ENCODE measurements at regions not wholly inside any gene's neighbourhood (a gene's known extent, or its start where the extent isn't known, plus 50 kb on each side); places are given as distances from the start of the nearest gene placed in this dataset.

GRCh38 chr16:5891296-5891695, 793.7 kb upstream of the EEF2KMT start:
- Histone ChIP-seq H3K27ac (no peak overlapping the region), H3K36me3 (no peaks in the 10 kb centered on the region), H3K9me3 (no peaks in the 10 kb centered on the region), H3K4me1 (no peaks in the 10 kb centered on the region), H3K4me3 (no peak overlapping the region), H3K27me3 (no peaks in the 10 kb centered on the region)
- DNase-seq = no peak
- no peak for TF ChIP-seq POLR2A (IDR thresholded peaks at IDR 0.05)

GRCh38 chr16:5885521-5885920, 787.9 kb upstream of the EEF2KMT start:
- Histone ChIP-seq H3K9me3 (no peaks in the 10 kb centered on the region), H3K4me1 (no peaks in the 10 kb centered on the region), H3K27me3 (no peaks in the 10 kb centered on the region), H3K36me3 (no peaks in the 10 kb centered on the region), H3K4me3 (no peak overlapping the region), H3K27ac (no peak overlapping the region)
- DNase-seq = no peak
- no peak for TF ChIP-seq CTCF (IDR thresholded peaks at IDR 0.05)
- TF ChIP-seq POLR2A (IDR thresholded peaks at IDR 0.05) = no peak

GRCh38 chr16:5884996-5885395, 787.4 kb upstream of the EEF2KMT start:
- H3K4me1 ChIP-seq = no peaks in the 10 kb centered on the region
- no peaks in the 10 kb centered on the region for H3K27me3 ChIP-seq
- no peaks in the 10 kb centered on the region for H3K9me3 ChIP-seq
- no peak overlapping the region for H3K27ac ChIP-seq
- H3K4me3 ChIP-seq = no peak overlapping the region
- TF ChIP-seq CTCF (IDR thresholded peaks at IDR 0.05) = no peak
- TF ChIP-seq POLR2A (IDR thresholded peaks at IDR 0.05) = no peak
- no peaks in the 10 kb centered on the region for H3K36me3 ChIP-seq
- no peak for DNase-seq

GRCh38 chr16:5884339-5884738, 786.7 kb upstream of the EEF2KMT start:
- TF ChIP-seq POLR2A (IDR thresholded peaks at IDR 0.05) = no peak
- no peak for TF ChIP-seq CTCF (IDR thresholded peaks at IDR 0.05)
- H3K36me3 ChIP-seq = no peaks in the 10 kb centered on the region
- H3K4me3 ChIP-seq = no peak overlapping the region
- DNase-seq = no peak
- H3K27ac ChIP-seq = no peak overlapping the region
- H3K9me3 ChIP-seq = no peaks in the 10 kb centered on the region
- no peaks in the 10 kb centered on the region for H3K27me3 ChIP-seq
- no peaks in the 10 kb centered on the region for H3K4me1 ChIP-seq

- H3K4me1 ChIP-seq = no peaks in the 10 kb centered on the region
- no peak for TF ChIP-seq CTCF (IDR thresholded peaks at IDR 0.05)
- no peak for TF ChIP-seq POLR2A (IDR thresholded peaks at IDR 0.05)
- no peaks in the 10 kb centered on the region for H3K9me3 ChIP-seq
- no peak overlapping the region for H3K27ac ChIP-seq
- H3K36me3 ChIP-seq = no peaks in the 10 kb centered on the region
- no peak for DNase-seq
- no peaks in the 10 kb centered on the region for H3K27me3 ChIP-seq
- H3K4me3 ChIP-seq = no peak overlapping the region
Measured at GRCh38 chr16:5882087-5882640, 784.6 kb upstream of the EEF2KMT start.

GRCh38 chr16:5875416-5875815, 777.8 kb upstream of the EEF2KMT start:
- TF ChIP-seq POLR2A (IDR thresholded peaks at IDR 0.05) (no peak), CTCF (IDR thresholded peaks at IDR 0.05) (no peak)
- no peaks in the 10 kb centered on the region for H3K9me3 ChIP-seq
- no peaks in the 10 kb centered on the region for H3K27me3 ChIP-seq
- no peaks in the 10 kb centered on the region for H3K36me3 ChIP-seq
- H3K4me3 ChIP-seq = no peak overlapping the region
- no peak for DNase-seq
- H3K27ac ChIP-seq = no peak overlapping the region
- no peaks in the 10 kb centered on the region for H3K4me1 ChIP-seq
